Colon (tissue), 2 donors: ENCODE measurements at regions not wholly inside any gene's neighbourhood (a gene's known extent, or its start where the extent isn't known, plus 50 kb on each side); places are given as distances from the start of the nearest gene placed in this dataset.

Source experiments
- FAIRE-seq: peaks from 2 replicates; lab custom pipeline; 2012; peaks lifted over from hg19 to GRCh38; lab: Jason Lieb, UNC
- donor health status: control.
- donor health status: control.

DNA sequence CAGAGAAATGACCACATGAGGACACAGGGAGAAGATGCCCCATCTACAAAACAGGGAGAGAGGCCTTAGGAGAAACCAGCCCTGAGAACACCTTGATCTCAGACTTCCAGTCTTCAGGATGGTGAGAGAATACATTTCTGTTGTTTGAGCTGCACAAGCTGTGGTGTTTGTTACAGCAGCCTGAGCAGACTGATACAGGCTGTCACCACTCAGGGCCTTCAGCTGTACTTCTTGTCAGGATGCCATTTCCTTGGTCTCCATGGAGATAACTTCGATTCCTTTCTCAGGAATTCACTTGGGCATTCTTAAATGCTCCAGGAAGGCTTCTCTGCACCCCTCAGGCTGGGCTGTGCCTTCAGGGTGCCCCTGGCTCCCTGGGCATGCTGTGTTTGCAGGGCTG is 85.7 kb upstream of the IGFBP3 start:
- no peak for FAIRE-seq

GRCh38 chr7:46006212-46006611 is 85.1 kb upstream of the IGFBP3 start:
- FAIRE-seq: no peak

DNA sequence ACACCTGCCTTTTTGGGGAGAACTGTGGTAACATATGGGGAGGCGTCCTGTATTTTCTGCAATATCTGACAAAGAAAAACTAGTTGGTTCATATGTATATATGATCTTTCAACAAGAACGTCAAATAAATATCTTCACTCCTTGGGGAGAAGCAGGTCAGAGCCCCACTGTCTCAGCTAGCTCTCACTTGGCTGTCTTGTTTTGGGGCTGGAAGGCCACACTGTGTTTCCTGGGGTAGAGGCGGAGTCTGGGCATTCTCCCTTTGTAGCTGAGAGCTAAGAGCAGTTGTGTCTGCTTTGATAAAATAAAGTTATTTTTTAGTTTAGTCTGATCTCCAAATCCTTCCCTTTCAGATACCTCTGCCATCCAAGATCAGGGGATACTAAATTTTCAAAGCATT is 83.9 kb upstream of the IGFBP3 start:
- FAIRE-seq: no peak

- FAIRE-seq: no peak
These were observed 83.1 kb upstream of the IGFBP3 start for GRCh38 chr7:46003896-46004875.

DNA sequence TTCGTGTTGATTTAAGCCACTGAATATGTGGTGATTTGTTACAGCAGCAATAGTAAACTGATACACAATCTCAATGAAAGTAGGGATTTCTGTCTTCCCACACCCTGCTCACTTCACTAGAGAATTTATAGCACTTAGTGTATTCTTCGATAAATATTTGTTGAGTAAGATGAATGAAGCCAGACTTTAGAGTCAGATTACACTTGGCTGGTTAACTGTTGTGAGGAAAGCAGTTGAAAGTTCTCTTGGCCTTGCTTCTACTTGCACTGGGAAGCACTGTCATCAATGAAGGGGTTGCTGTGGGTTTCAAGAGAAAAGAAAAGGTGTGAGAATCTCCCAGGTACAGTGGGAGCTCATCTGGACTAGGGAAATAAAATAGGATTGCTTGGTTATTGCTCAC is 82.1 kb upstream of the IGFBP3 start:
- FAIRE-seq: no peak

GRCh38 chr7:46000513-46000912 is 79.4 kb upstream of the IGFBP3 start:
- FAIRE-seq: no peak

- FAIRE-seq: no peak
These were observed 78.5 kb upstream of the IGFBP3 start for GRCh38 chr7:45999541-45999940.

DNA sequence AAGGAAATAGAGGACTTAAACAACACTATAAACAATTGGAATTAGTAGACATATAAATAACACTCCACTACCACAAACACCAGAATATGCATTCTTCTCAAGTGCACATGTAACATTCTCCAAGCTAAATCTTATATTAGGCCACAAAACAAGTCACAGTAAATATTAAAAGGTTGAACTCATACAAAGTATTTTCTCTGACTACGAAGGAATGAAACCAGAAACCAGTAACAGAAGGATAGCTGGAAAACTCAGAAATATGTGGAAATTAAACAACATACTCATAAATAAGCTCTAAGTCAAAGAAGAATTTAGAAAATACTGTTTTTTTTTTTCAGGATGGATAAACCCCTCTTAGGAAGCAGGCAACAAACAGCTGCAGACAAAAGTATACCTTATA is 77.4 kb upstream of the IGFBP3 start:
- no peak for FAIRE-seq

GRCh38 chr7:45993621-45994020 is 72.5 kb upstream of the IGFBP3 start:
- FAIRE-seq: no peak

GRCh38 chr7:45992826-45993225 is 71.8 kb upstream of the IGFBP3 start:
- no peak for FAIRE-seq

DNA sequence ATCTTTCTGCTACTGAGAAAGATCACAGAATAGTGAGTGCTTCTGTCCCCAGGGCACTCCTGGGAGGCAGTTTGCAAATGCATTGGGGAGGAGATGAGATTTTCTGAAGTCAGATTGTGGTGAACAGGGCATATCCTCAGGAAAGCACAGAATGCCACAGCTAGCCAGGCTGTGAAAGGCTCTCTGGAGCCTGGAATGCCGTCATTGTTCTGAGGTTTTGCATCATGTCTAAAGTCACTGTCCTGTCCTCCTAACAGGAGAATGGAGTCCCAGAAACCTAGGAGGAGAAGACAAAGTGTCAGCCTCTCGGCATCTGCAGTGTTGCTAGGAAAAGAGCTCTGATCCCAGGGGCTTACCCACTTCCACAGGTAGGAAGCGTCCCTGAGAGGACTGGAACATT is 69.2 kb upstream of the IGFBP3 start:
- no peak for FAIRE-seq

DNA sequence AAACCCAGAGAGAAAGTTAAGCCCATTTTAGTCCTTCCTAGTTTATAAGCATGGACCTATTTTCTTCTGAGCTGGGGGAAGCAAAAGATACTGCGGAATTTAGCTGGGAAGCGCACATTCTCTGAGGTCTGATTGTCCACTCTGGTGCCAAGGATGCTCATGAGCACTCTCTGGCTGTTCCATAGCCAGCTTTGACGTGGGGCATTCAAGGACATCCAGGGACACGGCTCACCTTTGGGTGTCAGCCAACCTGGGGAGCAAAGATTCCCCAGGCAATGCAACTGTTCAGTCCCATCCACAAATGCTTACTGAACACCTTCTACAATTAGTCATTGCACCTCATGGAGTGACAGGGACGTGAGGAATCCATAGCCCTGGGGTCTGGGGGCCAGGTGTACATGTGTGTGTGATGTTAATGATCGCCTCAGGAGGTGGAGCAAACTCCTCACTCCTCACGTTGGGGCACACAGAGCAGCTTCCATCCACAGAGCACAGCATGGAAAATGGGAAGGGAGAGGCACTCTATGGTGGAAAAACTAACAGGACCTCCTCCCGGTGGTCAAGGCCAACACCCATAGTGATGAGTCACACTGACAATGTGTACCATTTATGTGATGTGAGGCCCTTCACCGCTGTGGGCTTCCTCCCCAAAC is 67.5 kb upstream of the IGFBP3 start:
- no peak for FAIRE-seq

GRCh38 chr7:45987521-45988290 is 66.6 kb upstream of the IGFBP3 start:
- FAIRE-seq: no peak

- FAIRE-seq: no peak
These were observed 65.6 kb upstream of the IGFBP3 start for GRCh38 chr7:45986355-45987298.

GRCh38 chr7:45985902-45986301 is 64.8 kb upstream of the IGFBP3 start:
- no peak for FAIRE-seq

- no peak for FAIRE-seq
These were observed 63.6 kb upstream of the IGFBP3 start for GRCh38 chr7:45984386-45985295.

DNA sequence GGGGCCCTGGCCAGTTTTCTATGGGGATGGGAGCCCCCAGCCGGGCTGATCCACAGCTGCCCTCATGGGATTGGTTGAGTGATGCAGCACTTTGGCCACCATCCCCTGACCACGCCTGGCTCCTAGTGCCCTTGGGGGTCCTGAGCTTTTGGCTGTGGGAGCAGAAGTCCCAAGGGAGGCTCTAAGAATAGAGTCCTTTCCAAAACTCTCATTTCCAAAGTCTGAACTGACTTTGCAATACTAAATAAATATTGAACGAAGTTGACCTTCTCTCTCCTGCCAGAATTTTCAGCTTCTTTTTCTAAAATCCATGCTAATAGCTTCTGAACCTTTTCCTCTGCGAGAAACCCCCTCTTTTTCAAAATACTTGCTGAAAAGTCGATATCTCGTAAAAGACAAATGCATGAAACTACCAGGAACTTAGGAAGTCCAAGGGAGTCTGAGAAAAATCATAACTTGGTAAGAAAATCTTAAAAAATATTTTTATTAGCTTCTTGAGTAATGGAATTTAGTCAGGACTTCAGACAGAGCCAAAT is 62.7 kb upstream of the IGFBP3 start:
- FAIRE-seq: no peak

DNA sequence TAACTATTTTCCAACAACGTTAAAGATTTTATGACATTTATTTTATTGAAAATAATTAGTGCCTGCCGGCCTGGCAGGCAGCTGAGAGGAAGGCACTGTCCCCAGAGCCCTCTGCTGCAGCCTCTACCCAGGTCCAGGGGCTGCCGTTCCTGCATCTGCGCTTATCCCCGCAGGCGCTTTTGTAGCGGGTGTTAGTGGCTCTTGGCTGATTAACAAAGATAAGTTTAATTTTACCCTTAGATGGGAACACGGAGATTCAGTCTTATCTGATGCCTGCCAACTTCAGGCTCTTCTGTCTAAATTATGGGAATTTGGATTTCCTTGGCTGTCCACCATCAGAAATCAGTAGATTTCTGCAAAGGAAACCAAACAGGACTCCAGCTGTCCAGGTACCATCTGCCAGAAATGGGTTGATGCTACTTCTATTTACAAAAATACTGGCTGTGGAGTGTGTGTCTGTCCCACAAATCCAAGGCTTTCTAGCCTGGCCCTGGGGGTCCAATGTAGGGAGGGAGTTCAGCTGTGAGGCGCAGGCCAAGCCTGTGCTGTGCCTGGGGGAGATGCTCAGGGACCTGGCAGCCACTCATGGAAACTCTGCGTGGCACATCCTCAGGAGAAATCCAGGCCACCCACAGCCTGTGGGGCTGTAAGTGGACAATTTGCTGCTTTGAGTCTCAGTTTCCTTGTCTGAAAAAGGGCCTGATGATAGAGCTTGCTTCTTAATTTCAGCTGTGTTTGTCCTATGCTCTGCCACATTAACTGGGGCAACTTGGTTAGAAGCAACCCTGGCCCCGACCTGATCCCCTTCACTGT is 62.0 kb upstream of the IGFBP3 start:
- FAIRE-seq: no peak

DNA sequence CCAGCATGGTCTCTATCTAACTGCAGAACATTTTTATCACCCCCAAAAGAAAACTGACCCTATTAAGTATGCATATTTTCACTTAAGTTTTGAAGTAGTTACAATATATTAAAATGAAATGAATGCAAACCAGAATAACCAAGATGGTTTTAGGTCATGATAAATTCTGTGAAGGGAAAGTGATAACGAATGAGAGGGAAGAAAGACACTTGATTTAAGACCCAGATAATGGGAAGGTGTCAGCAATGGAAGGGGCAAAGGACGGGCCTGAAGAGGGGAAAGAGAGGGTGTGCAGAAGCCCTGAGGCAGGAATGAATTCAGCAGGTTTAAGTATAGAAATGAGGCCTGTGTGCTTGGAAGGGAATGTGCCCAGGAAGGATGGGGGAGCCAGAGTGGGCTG is 61.1 kb upstream of the IGFBP3 start:
- no peak for FAIRE-seq
